ENCODE measurements at regions not wholly inside any gene's neighbourhood (a gene's known extent, or its start where the extent isn't known, plus 50 kb on each side); places are given as distances from the start of the nearest gene placed in this dataset.

DNA sequence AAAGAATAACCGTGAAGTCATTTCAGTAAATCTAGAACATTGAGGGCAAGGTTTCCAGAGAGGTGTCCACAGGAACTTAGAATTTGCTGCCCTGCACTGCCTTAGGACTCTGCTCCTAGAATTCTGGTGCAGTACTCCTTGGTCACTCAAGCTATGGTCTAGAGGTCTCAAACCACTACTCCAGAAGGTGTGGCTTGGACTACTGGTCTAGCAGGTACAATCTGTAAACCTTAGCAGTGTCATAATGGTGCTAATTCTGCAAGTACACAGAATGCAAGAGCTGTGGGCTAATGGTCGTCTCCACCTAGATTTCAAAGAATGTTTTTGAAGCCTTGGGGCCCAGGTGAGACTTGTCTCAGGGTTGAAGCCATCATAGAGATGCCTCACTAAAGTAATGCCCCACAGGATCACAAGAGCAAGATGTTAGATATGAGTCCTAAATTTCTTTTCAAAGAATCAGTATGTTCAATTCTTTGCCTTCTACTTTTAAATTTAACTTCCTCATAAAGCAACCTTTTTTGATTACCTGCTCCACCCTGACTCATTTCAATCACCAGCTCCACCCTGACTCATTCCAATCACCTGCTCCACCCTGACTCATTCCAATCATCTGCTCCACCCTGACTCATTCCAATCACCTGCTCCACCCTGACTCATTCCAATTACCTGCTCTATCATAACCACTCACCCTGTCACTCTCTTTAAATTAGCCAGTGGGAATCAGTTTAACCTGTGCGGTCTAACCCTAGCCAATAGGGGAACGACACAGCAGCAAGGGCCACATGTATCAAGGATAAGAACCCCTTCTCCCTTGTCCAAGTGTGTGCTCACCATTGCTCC is 1111.8 kb upstream of the ACO1 start:
- POLR2A ChIA-PET (ENCODE audit: unreplicated experiment) = no interaction called here
- no peaks in the 10 kb centered on the region for H3K9me1 ChIP-seq (ENCODE audit: insufficient read depth, low read length)
- no peaks in the 10 kb centered on the region for H3K79me1 ChIP-seq (ENCODE audit: low read depth in 1 of 2, low read length in 2 of 2)
- no peak overlapping the region for H2AFZ ChIP-seq (replicated peaks; ENCODE audit: low read length, poor library complexity)
- H3K14ac ChIP-seq (replicated peaks; ENCODE audit: low read depth, low read length) = no peak overlapping the region
- no peak overlapping the region for H2BK20ac ChIP-seq (ENCODE audit: low read depth, low read length)
- H3K27ac ChIP-seq (ENCODE audit: insufficient read depth, low read length) = no peak overlapping the region
- DNase-seq (no peak), ATAC-seq (ENCODE audit: low read depth) (no peak)
- H4K91ac ChIP-seq (ENCODE audit: insufficient read depth, low read depth, low read length) = no peak overlapping the region
- no peak overlapping the region for H3K23ac ChIP-seq (ENCODE audit: low read depth, low read length)
- no TSS peak for BruUV-seq (replicated peaks)
- no peaks in the 10 kb centered on the region for H3K27me3 ChIP-seq (ENCODE audit: control insufficient read depth, insufficient read depth, low read length)
- intact Hi-C loops (cut with micrococcal nuclease) = no loop called here
- H3K56ac ChIP-seq (ENCODE audit: extremely low read depth, insufficient read depth, low read length) = no peak overlapping the region
- H3K9ac ChIP-seq (ENCODE audit: low read depth, low read length) = no peak overlapping the region
- in situ Hi-C loops (cut with MboI; ENCODE audit: low sequenced_read_pairs) = no loop called here
- H3K4ac ChIP-seq (ENCODE audit: low read depth, low read length) = no peak overlapping the region
- no peak overlapping the region for H2AK9ac ChIP-seq (replicated peaks; ENCODE audit: low read depth, low read length, poor library complexity)
- dilution Hi-C loops (cut with HindIII; ENCODE audit: low sequenced_read_pairs, unreplicated experiment) = no loop called here
- H3K9me3 ChIP-seq (ENCODE audit: control insufficient read depth, insufficient read depth, low read length) = 0 out of 2 replicates have a peak, but pooled peaks cover 3% of the 10 kb centered on the region
- H3K4me3 ChIP-seq (ENCODE audit: insufficient read depth, low read depth, low read length) = no peak overlapping the region
- WGBS, 2 experiments (ENCODE audit: extremely low coverage in 2 of 2, insufficient read length in 1 of 2) = no CpG with 5 or more reads among the region's 4 CpGs
- TF ChIP-seq MAFK (IDR thresholded peaks at IDR 0.05; ENCODE audit: low read depth, low read length) (no peak), NFE2L2 (IDR thresholded peaks at IDR 0.05; ENCODE audit: low read depth, low read length) (no peak), MAZ (IDR thresholded peaks at IDR 0.05; ENCODE audit: borderline replicate concordance, low read depth, low read length) (no peak), USF2 (IDR thresholded peaks at IDR 0.05; ENCODE audit: low read depth, low read length) (no peak), CHD1 (IDR thresholded peaks at IDR 0.05; ENCODE audit: low read depth, low read length) (no peak), RFX5 (IDR thresholded peaks at IDR 0.05; ENCODE audit: low read depth, low read length) (no peak)
- H4K20me1 ChIP-seq (ENCODE audit: insufficient read depth, low read length) = no peaks in the 10 kb centered on the region
- H2BK5ac ChIP-seq (ENCODE audit: low read depth, low read length, poor library complexity, severe bottlenecking) = no peak overlapping the region
- no peak overlapping the region for H4K5ac ChIP-seq (ENCODE audit: low read depth, low read length)
- no peak overlapping the region for H2BK15ac ChIP-seq (ENCODE audit: low read depth, low read length)
- no peak overlapping the region for H3K4me2 ChIP-seq (ENCODE audit: low read depth, low read length)
- H2BK120ac ChIP-seq (ENCODE audit: low read depth, low read length) = no peak overlapping the region
- CTCF ChIA-PET = no interaction called here
- no peak overlapping the region for H3K18ac ChIP-seq (ENCODE audit: low read depth, low read length)
- no peaks in the 10 kb centered on the region for H3K4me1 ChIP-seq (ENCODE audit: control insufficient read depth, insufficient read depth, low read length)
- no peak overlapping the region for H4K8ac ChIP-seq (ENCODE audit: low read depth in 2 of 2, low read length in 2 of 2)
- H2AK5ac ChIP-seq (ENCODE audit: low read depth, low read length) = no peak overlapping the region
- no peaks in the 10 kb centered on the region for H3K36me3 ChIP-seq (ENCODE audit: control insufficient read depth, insufficient read depth, low read length)
